ENCODE measurements at regions not wholly inside any gene's neighbourhood (a gene's known extent, or its start where the extent isn't known, plus 50 kb on each side); places are given as distances from the start of the nearest gene placed in this dataset.

GRCh38 chr2:40820319-40820718 is 368.4 kb upstream of the SLC8A1 start:
- no peak for DNase-seq

GRCh38 chr2:40823478-40823877 is 371.6 kb upstream of the SLC8A1 start:
- no peak for DNase-seq

GRCh38 chr2:40824278-40824677 is 372.4 kb upstream of the SLC8A1 start:
- no peak for DNase-seq

- DNase-seq, result no peak
Observed at GRCh38 chr2:40827392-40827791, 375.5 kb upstream of the SLC8A1 start.

- no peak for DNase-seq
Observed at GRCh38 chr2:40831321-40831873, 379.5 kb upstream of the SLC8A1 start.

- no peak for DNase-seq
Observed at GRCh38 chr2:40841856-40842255, 390.0 kb upstream of the SLC8A1 start.

GRCh38 chr2:40844353-40845277 is 392.7 kb upstream of the SLC8A1 start:
- no peak for DNase-seq

GRCh38 chr2:40851661-40852060 is 399.8 kb upstream of the SLC8A1 start:
- no peak for DNase-seq

- DNase-seq, result no peak
Observed at GRCh38 chr2:40859617-40860016, 407.7 kb upstream of the SLC8A1 start.

GRCh38 chr2:40867829-40868228 is 415.9 kb upstream of the SLC8A1 start:
- no peak for DNase-seq

GRCh38 chr2:40872580-40872979 is 420.7 kb upstream of the SLC8A1 start:
- no peak for DNase-seq

- DNase-seq, result no peak
Observed at GRCh38 chr2:40874380-40874779, 422.5 kb upstream of the SLC8A1 start.

GRCh38 chr2:40877734-40878288 is 425.9 kb upstream of the SLC8A1 start:
- no peak for DNase-seq

- DNase-seq, result no peak
Observed at GRCh38 chr2:40879305-40879704, 427.4 kb upstream of the SLC8A1 start.

GRCh38 chr2:40886100-40886499 is 434.2 kb upstream of the SLC8A1 start:
- no peak for DNase-seq

GRCh38 chr2:40886655-40887054 is 434.8 kb upstream of the SLC8A1 start:
- no peak for DNase-seq

GRCh38 chr2:40896358-40896757 is 444.5 kb upstream of the SLC8A1 start:
- DNase-seq, result no peak

- DNase-seq, result no peak
Observed at GRCh38 chr2:40914666-40915065, 462.8 kb upstream of the SLC8A1 start.

- no peak for DNase-seq
Observed at GRCh38 chr2:40915651-40916050, 463.8 kb upstream of the SLC8A1 start.

- no peak for DNase-seq
Observed at GRCh38 chr2:40935349-40935748, 483.5 kb upstream of the SLC8A1 start.

GRCh38 chr2:40937284-40937683 is 485.4 kb upstream of the SLC8A1 start:
- no peak for DNase-seq

GRCh38 chr2:40953341-40953740 is 501.5 kb upstream of the SLC8A1 start:
- no peak for DNase-seq

GRCh38 chr2:40955042-40955441 is 503.2 kb upstream of the SLC8A1 start:
- DNase-seq, result no peak

GRCh38 chr2:40955635-40956034 is 503.7 kb upstream of the SLC8A1 start:
- no peak for DNase-seq
